ENCODE measurements at regions not wholly inside any gene's neighbourhood (a gene's known extent, or its start where the extent isn't known, plus 50 kb on each side); places are given as distances from the start of the nearest gene placed in this dataset.

GRCh38 chr4:184328022-184328736, 110.5 kb upstream of the ENPP6 start:
- intact Hi-C loops (cut with DNase I), result no loop called here
- 66 to 88% methylated on average over 7 of the region's 7 CpGs for WGBS, 2 donors
- no peak overlapping the region for H3K27ac ChIP-seq
- H3K27me3 ChIP-seq, result no peaks in the 10 kb centered on the region
- H3K4me1 ChIP-seq, result peaks cover 0 to 33% (median 11%) of the 10 kb centered on the region in 4 donors
- no peaks in the 10 kb centered on the region for H3K36me3 ChIP-seq
- no peak for TF ChIP-seq CTCF (IDR thresholded peaks at IDR 0.05)
- TF ChIP-seq POLR2AphosphoS5 (IDR thresholded peaks at IDR 0.05), result no peak
- no peak for TF ChIP-seq EP300 (IDR thresholded peaks at IDR 0.05)
- no peak for TF ChIP-seq POLR2A (IDR thresholded peaks at IDR 0.05)
- no peaks in the 10 kb centered on the region for H3K9me3 ChIP-seq
- H3K4me3 ChIP-seq, result no peak overlapping the region
- no peak for DNase-seq

- 92% methylated on average over 6 of the region's 6 CpGs for WGBS, 2 donors
- Histone ChIP-seq H3K27ac (no peak overlapping the region), H3K4me1 (peaks cover 0 to 21% (median 2%) of the 10 kb centered on the region in 4 donors), H3K9me3 (no peaks in the 10 kb centered on the region), H3K4me3 (no peak overlapping the region), H3K36me3 (no peaks in the 10 kb centered on the region), H3K27me3 (no peaks in the 10 kb centered on the region)
- no peak for TF ChIP-seq POLR2A (IDR thresholded peaks at IDR 0.05)
- no peak for TF ChIP-seq EP300 (IDR thresholded peaks at IDR 0.05)
- TF ChIP-seq CTCF (IDR thresholded peaks at IDR 0.05), result no peak
- no peak for TF ChIP-seq POLR2AphosphoS5 (IDR thresholded peaks at IDR 0.05)
- DNase-seq, result no peak
- intact Hi-C loops (cut with DNase I), result no loop called here
These were observed 107.3 kb upstream of the ENPP6 start for GRCh38 chr4:184324939-184325477.

- no peak for DNase-seq
- Histone ChIP-seq H3K4me3 (no peak overlapping the region), H3K27me3 (no peaks in the 10 kb centered on the region), H3K9me3 (no peaks in the 10 kb centered on the region), H3K27ac (no peak overlapping the region), H3K4me1 (peaks cover 0 to 16% (median 2%) of the 10 kb centered on the region in 4 donors), H3K36me3 (no peaks in the 10 kb centered on the region)
- intact Hi-C loops (cut with DNase I), result no loop called here
- 96 to 98% methylated on average over 2 of the region's 2 CpGs for WGBS, 2 donors
- TF ChIP-seq POLR2A (IDR thresholded peaks at IDR 0.05) (no peak), EP300 (IDR thresholded peaks at IDR 0.05) (no peak), CTCF (IDR thresholded peaks at IDR 0.05) (no peak), POLR2AphosphoS5 (IDR thresholded peaks at IDR 0.05) (no peak)
These were observed 104.8 kb upstream of the ENPP6 start for GRCh38 chr4:184322328-184323025.

- peak; percentile 63 to 88 (median 76) for TF ChIP-seq POLR2AphosphoS5 (IDR thresholded peaks at IDR 0.05)
- TF ChIP-seq CTCF (IDR thresholded peaks at IDR 0.05), result no peak
- peak; percentile 61 to 98 (median 85) for TF ChIP-seq EP300 (IDR thresholded peaks at IDR 0.05)
- no peaks in the 10 kb centered on the region for H3K36me3 ChIP-seq
- peak overlapping the region in 3 of 4 donors; percentile 32 to 59 (median 32) for H3K27ac ChIP-seq
- 84 to 87% methylated on average over 8 of the region's 8 CpGs for WGBS, 2 donors
- H3K9me3 ChIP-seq, result no peaks in the 10 kb centered on the region
- H3K27me3 ChIP-seq, result no peaks in the 10 kb centered on the region
- peaks cover 0 to 16% (median 2%) of the 10 kb centered on the region in 4 donors for H3K4me1 ChIP-seq
- DNase-seq, result peak; percentile 86
- H3K4me3 ChIP-seq, result no peak overlapping the region
- intact Hi-C loops (cut with DNase I), result no loop called here
These were observed 103.0 kb upstream of the ENPP6 start for GRCh38 chr4:184320631-184321030.
